ENCODE measurements at regions not wholly inside any gene's neighbourhood (a gene's known extent, or its start where the extent isn't known, plus 50 kb on each side); places are given as distances from the start of the nearest gene placed in this dataset.

- no peak for TF ChIP-seq GATA1 (IDR thresholded peaks at IDR 0.05; ENCODE audit: low read depth, low read length)
- TF ChIP-seq POLR2A (IDR thresholded peaks at IDR 0.05; ENCODE audit: low read length) = no peak
Observed at GRCh38 chr11:8314916-8315315, 51.2 kb upstream of the LMO1 start.

GRCh38 chr11:8313504-8314090 lies 49.9 kb upstream of the LMO1 start:
- TF ChIP-seq POLR2A (IDR thresholded peaks at IDR 0.05; ENCODE audit: low read length) (no peak), GATA1 (IDR thresholded peaks at IDR 0.05; ENCODE audit: low read depth, low read length) (no peak)
- no peak for DNase-seq

More at GRCh38 chr11:8314916-8315315, 51.2 kb upstream of the LMO1 start:
- no peak for DNase-seq

Data from erythroblast (primary cell).